Hepatocyte (in vitro differentiated cells): ENCODE measurements at regions not wholly inside any gene's neighbourhood (a gene's known extent, or its start where the extent isn't known, plus 50 kb on each side); places are given as distances from the start of the nearest gene placed in this dataset.

ENCODE experiments used
- DNase-seq: peaks from one replicate; pipeline ENCODE4 v3.0.0-alpha.2; 2016; ENCODE audit warnings: low spot score
- H2AFZ ChIP-seq: fragments of 200-600 bp; sonication (generic); 2 replicates; pipeline ENCODE4 v1.6.0; 2016; ENCODE audit warnings: antibody characterized with exemption, mild to moderate bottlenecking
- H3K27ac ChIP-seq: fragments of 200-600 bp; sonication (generic); 2 replicates; pipeline ENCODE4 v1.5.1; 2016; ENCODE audit warnings: mild to moderate bottlenecking
- H3K27me3 ChIP-seq: fragments of 200-600 bp; sonication (generic); 2 replicates; pipeline ENCODE4 v1.6.1; 2016
- H3K36me3 ChIP-seq: fragments of 200-600 bp; sonication (generic); replicated peaks from 2 replicates; pipeline ENCODE4 v1.5.1; 2016; ENCODE audit warnings: low read depth; ENCODE audit not compliant: insufficient read depth
- H3K4me1 ChIP-seq: fragments of 200-600 bp; sonication (generic); 2 replicates; pipeline ENCODE4 v1.5.1; 2016; ENCODE audit warnings: mild to moderate bottlenecking, moderate library complexity; ENCODE audit not compliant: insufficient read depth
- H3K4me2 ChIP-seq: fragments of 200-600 bp; sonication (generic); 2 replicates; pipeline ENCODE4 v1.6.0; 2016
- H3K4me3 ChIP-seq: fragments of 200-600 bp; sonication (generic); 2 replicates; pipeline ENCODE4 v1.5.1; 2016; ENCODE audit warnings: mild to moderate bottlenecking
- H3K79me2 ChIP-seq: fragments of 200-600 bp; sonication (generic); 2 replicates; pipeline ENCODE4 v1.6.0; 2017; ENCODE audit warnings: mild to moderate bottlenecking
- H3K9me2 ChIP-seq: fragments of 200-600 bp; sonication (generic); replicated peaks from 2 replicates; pipeline ENCODE4 v1.6.0; 2017; ENCODE audit warnings: mild to moderate bottlenecking; ENCODE audit not compliant: insufficient read depth
- H3K9me3 ChIP-seq: fragments of 200-600 bp; sonication (generic); 2 replicates; pipeline ENCODE4 v1.5.1; 2016; ENCODE audit warnings: low read depth, mild to moderate bottlenecking
- H4K20me1 ChIP-seq: fragments of 200-600 bp; sonication (generic); 2 replicates; pipeline ENCODE4 v1.6.0; 2016; ENCODE audit warnings: mild to moderate bottlenecking; ENCODE audit not compliant: insufficient read depth, poor library complexity, severe bottlenecking
- CTCF ChIP-seq: fragments of 200-600 bp; sonication (generic); IDR thresholded peaks from 2 replicates; pipeline ENCODE4 v1.5.1; 2016; ENCODE audit warnings: antibody characterized with exemption, mild to moderate bottlenecking; ENCODE audit not compliant: poor library complexity
- EZH2 ChIP-seq: fragments of 200-600 bp; sonication (generic); IDR thresholded peaks from 2 replicates; pipeline ENCODE4 v1.6.1; 2016; ENCODE audit warnings: antibody characterized with exemption, mild to moderate bottlenecking, borderline replicate concordance
- EZH2phosphoT487 ChIP-seq: fragments of 200-600 bp; sonication (generic); IDR thresholded peaks from one replicate; pipeline ENCODE4 v1.6.1; 2018; ENCODE audit warnings: antibody characterized with exemption, mild to moderate bottlenecking, low read depth, moderate library complexity; ENCODE audit not compliant: unreplicated experiment, severe bottlenecking
- WGBS: methylation state at CpG from one replicate; pipeline ENCODE4 v1.1.6; 2016; ENCODE audit warnings: low lambda C conversion rate; ENCODE audit errors: missing lambda C conversion rate; 5-methylcytosine and 5-hydroxymethylcytosine counted together

DNA sequence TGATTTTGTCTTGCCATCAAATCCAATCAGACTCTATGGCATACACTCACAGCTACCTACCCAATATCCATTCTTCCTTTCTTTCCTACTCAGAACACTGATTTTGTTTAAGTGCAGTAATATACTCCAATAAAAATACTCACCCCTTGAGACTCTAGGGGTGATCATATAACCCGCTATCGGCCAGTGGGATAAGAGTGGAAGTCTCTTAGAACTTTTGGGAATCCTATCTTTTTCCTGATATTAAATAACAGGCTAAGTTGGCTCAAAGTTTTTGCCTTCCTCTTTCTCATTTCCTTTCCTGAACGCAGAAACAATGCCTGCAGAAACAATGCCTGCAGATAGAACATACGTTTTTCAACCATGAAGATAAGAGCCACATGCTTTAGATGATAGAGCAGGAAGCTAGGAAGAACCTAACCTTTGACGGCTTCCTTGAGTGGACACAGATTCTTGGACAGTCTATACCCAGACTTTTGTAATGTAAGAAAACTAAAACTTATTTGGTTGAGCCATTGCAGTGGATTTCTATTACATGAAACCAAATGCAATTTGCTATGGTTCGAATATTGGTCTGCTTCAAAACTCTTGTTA, 373.8 kb downstream of the STIM2 start:
- H3K9me3 ChIP-seq = no peaks in the 10 kb centered on the region
- H3K4me2 ChIP-seq = no peak overlapping the region
- no peaks in the 10 kb centered on the region for H4K20me1 ChIP-seq
- H3K9me2 ChIP-seq = no peaks in the 10 kb centered on the region
- no peak overlapping the region for H3K27ac ChIP-seq
- H2AFZ ChIP-seq = no peak overlapping the region
- H3K27me3 ChIP-seq = no peaks in the 10 kb centered on the region
- no peaks in the 10 kb centered on the region for H3K79me2 ChIP-seq
- no peak overlapping the region for H3K4me3 ChIP-seq
- H3K4me1 ChIP-seq = no peaks in the 10 kb centered on the region
- TF ChIP-seq EZH2phosphoT487 (no peak), EZH2 (no peak)
- WGBS = 84% methylated on average over 6 of the region's 6 CpGs
- no peaks in the 10 kb centered on the region for H3K36me3 ChIP-seq
- no peak for DNase-seq

DNA sequence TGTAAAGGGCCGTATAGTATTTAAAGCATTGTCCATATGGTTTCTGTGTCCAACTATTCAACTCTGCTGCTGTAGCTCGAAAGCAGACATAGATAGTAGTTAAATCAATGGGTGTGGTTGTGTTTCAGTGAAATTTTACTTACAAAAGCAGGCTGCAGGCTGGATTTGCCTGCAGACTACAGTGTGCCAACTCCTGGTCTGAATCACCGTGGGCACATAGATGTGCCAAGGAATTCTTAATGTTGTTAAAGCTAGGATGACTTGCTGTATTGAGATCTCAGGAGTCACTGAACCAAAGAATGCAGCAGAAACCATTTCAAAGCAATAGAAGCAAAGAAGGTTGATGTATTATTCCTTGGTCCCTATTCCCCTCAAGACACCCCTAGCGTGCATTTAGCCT, 379.0 kb downstream of the STIM2 start:
- WGBS = 90% methylated on average over 4 of the region's 4 CpGs
- no peak overlapping the region for H3K27ac ChIP-seq
- H3K36me3 ChIP-seq = no peaks in the 10 kb centered on the region

DNA sequence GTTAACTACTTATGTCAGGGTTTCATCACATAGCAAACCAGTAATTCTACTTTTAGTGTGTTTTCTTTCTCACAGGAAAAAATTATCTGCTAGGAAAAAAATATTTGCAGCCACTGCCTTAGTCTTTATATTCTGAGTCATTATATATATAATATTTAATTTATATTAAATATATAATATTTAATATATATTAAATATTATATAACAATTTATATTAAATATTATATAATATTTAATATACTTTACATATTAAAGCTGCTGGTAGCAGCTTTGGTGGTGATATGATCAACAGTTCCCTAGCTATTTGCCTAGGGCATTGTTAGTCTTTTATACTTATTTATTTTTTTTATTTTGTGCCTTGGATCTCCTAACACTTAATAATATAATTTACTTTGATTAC, 381.6 kb downstream of the STIM2 start:
- Histone ChIP-seq H3K4me1 (no peaks in the 10 kb centered on the region), H3K9me2 (no peaks in the 10 kb centered on the region), H3K4me3 (no peak overlapping the region), H3K4me2 (no peak overlapping the region), H2AFZ (no peak overlapping the region), H3K79me2 (no peaks in the 10 kb centered on the region), H3K27ac (no peak overlapping the region), H3K9me3 (no peaks in the 10 kb centered on the region), H3K36me3 (no peaks in the 10 kb centered on the region), H3K27me3 (no peaks in the 10 kb centered on the region), H4K20me1 (no peaks in the 10 kb centered on the region)
- TF ChIP-seq CTCF (no peak), EZH2 (no peak), EZH2phosphoT487 (no peak)
- no peak for DNase-seq

More for the DNA sequence above, 379.0 kb downstream of the STIM2 start:
- Histone ChIP-seq H4K20me1 (no peaks in the 10 kb centered on the region), H3K4me2 (no peak overlapping the region), H3K27me3 (no peaks in the 10 kb centered on the region), H3K4me3 (no peak overlapping the region), H3K9me3 (no peaks in the 10 kb centered on the region), H3K4me1 (no peaks in the 10 kb centered on the region), H3K9me2 (no peaks in the 10 kb centered on the region), H3K79me2 (no peaks in the 10 kb centered on the region), H2AFZ (no peak overlapping the region)
- DNase-seq = no peak
- TF ChIP-seq EZH2phosphoT487 (no peak), CTCF (no peak), EZH2 (no peak)

GRCh38 chr4:27245216-27245615, 384.6 kb downstream of the STIM2 start:
- Histone ChIP-seq H3K27me3 (no peaks in the 10 kb centered on the region), H2AFZ (no peak overlapping the region), H3K4me1 (no peaks in the 10 kb centered on the region), H3K4me3 (no peak overlapping the region), H3K79me2 (no peaks in the 10 kb centered on the region), H3K9me3 (no peaks in the 10 kb centered on the region), H3K27ac (no peak overlapping the region), H4K20me1 (no peaks in the 10 kb centered on the region), H3K4me2 (no peak overlapping the region), H3K36me3 (no peaks in the 10 kb centered on the region), H3K9me2 (no peaks in the 10 kb centered on the region)
- no peak for DNase-seq
- TF ChIP-seq EZH2 (no peak), CTCF (no peak), EZH2phosphoT487 (no peak)
- WGBS = 74% methylated on average over 1 of the region's 1 CpG
